Thyroid gland (tissue), 4 donors: ENCODE measurements at regions not wholly inside any gene's neighbourhood (a gene's known extent, or its start where the extent isn't known, plus 50 kb on each side); places are given as distances from the start of the nearest gene placed in this dataset.

Experiments
- DNase-seq, 2 donors: peaks; one replicate each; pipeline ENCODE4 v3.0.0-alpha.2; 2019
- H3K27ac ChIP-seq, 3 donors: fragments of 200-600 bp; sonication (generic); 1 replicate in 2 of 3; 2 replicates in 1 of 3; pipeline ENCODE4 v1.5.1; 2016 to 2019; ENCODE audit warnings: mild to moderate bottlenecking in 1 of 3, moderate library complexity in 1 of 3
- H3K27me3 ChIP-seq: fragments of 200-600 bp; sonication (generic); one replicate; pipeline ENCODE4 v1.5.1; 2019
- H3K36me3 ChIP-seq, 2 donors: fragments of 200-600 bp; sonication (generic); one replicate each; pipeline ENCODE4 v1.5.1; 2016 to 2019
- H3K4me1 ChIP-seq, 2 donors: fragments of 200-600 bp; sonication (generic); one replicate each; pipeline ENCODE4 v1.5.1; 2017 to 2019
- H3K4me3 ChIP-seq, 3 donors: fragments of 200-600 bp; sonication (generic); replicated peaks in 1 of 3; 1 replicate in 2 of 3; 2 replicates in 1 of 3; pipeline ENCODE4 v1.5.1; 2016; ENCODE audit warnings: mild to moderate bottlenecking in 1 of 3
- H3K9me3 ChIP-seq: fragments of 200-600 bp; sonication (generic); one replicate; pipeline ENCODE4 v1.5.1; 2017
- CTCF ChIP-seq, 6 experiments: fragments of 200-600 bp in 3 of 6; fragments of 450-650 bp in 3 of 6; sonication (generic) in 3 of 6; IDR thresholded peaks; one replicate each; pipeline ENCODE4 v1.5.1; 2016 to 2019; ENCODE audit warnings: antibody characterized with exemption in 6 of 6, mild to moderate bottlenecking in 2 of 6, inconsistent platforms in 1 of 6, moderate library complexity in 1 of 6
- POLR2A ChIP-seq, 2 donors: fragments of 450-650 bp; IDR thresholded peaks; one replicate each; pipeline ENCODE4 v1.6.1; 2017; ENCODE audit warnings: antibody characterized with exemption in 2 of 2, mild to moderate bottlenecking in 2 of 2, moderate library complexity in 1 of 2
- WGBS, 2 donors: methylation state at CpG; one replicate each; pipeline ENCODE4 v1.1.5; 2017; 5-methylcytosine and 5-hydroxymethylcytosine counted together
- intact Hi-C: fragments of 100-400 bp; cut with DNase I; formaldehyde crosslinking; loops from one replicate; pipeline ENCODE4 v1.15.1; 2023

DNA sequence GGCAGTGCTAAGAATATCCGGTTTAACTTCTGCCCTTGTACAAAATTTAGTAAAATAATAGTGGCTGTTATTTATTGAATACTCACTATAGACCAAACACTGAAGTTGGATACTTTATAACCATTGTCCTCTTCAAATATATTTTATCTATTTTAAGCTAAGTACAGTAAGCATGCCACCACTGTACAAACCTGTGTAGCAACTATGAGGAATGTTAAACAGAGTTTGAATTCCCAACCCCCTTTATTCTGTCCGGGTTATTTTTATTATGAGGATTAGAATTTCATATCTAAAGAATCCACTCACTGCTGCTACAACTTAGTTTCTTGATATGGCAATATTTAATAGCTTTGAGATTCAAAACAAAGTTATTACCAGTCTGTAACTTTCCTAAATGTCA lies 203.5 kb upstream of the RBMS3 start:
- H3K9me3 ChIP-seq, result no peaks in the 10 kb centered on the region
- intact Hi-C loops, result no loop called here

DNA sequence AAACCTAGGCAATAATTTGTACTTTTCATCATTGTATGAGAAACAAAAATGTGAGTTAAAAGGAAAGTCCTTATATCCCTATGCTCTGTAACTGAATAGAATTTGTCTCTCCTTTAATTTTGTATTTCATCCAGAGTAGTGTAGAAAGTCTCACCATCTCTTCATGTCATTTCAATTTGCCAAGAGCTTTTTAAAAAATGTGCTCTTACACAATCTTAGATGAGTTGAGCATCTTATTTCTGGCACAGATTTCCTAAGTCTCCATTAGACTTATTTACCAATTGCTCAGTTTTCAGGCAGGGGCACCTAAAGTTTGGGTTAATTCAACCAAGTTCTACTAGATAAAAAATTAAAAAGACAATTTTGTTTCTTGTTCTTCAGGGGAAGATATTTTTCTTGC lies 201.5 kb upstream of the RBMS3 start:
- Histone ChIP-seq H3K9me3 (no peaks in the 10 kb centered on the region), H3K36me3 (no peaks in the 10 kb centered on the region), H3K4me1 (no peaks in the 10 kb centered on the region), H3K4me3 (no peak overlapping the region), H3K27me3 (no peaks in the 10 kb centered on the region), H3K27ac (no peak overlapping the region)
- TF ChIP-seq CTCF (IDR thresholded peaks at IDR 0.05) (no peak), POLR2A (IDR thresholded peaks at IDR 0.05) (no peak)
- no peak for DNase-seq
- intact Hi-C loops, result no loop called here

More for the DNA sequence above, 203.5 kb upstream of the RBMS3 start:
- WGBS, 2 donors, result 92 to 94% methylated on average over 2 of the region's 2 CpGs
- Histone ChIP-seq H3K4me1 (no peaks in the 10 kb centered on the region), H3K4me3 (no peak overlapping the region), H3K36me3 (no peaks in the 10 kb centered on the region), H3K27ac (no peak overlapping the region), H3K27me3 (no peaks in the 10 kb centered on the region)
- DNase-seq, result no peak
- no peak for TF ChIP-seq POLR2A (IDR thresholded peaks at IDR 0.05)
- TF ChIP-seq CTCF (IDR thresholded peaks at IDR 0.05), result no peak

- intact Hi-C loops, result no loop called here
Measured at GRCh38 chr3:29080967-29081366, 199.9 kb upstream of the RBMS3 start.

GRCh38 chr3:29083081-29083480 lies 197.8 kb upstream of the RBMS3 start:
- Histone ChIP-seq H3K27ac (no peak overlapping the region), H3K4me3 (no peak overlapping the region), H3K27me3 (no peaks in the 10 kb centered on the region), H3K4me1 (no peaks in the 10 kb centered on the region), H3K9me3 (no peaks in the 10 kb centered on the region), H3K36me3 (no peaks in the 10 kb centered on the region)
- intact Hi-C loops, result no loop called here
- TF ChIP-seq POLR2A (IDR thresholded peaks at IDR 0.05), result no peak
- TF ChIP-seq CTCF (IDR thresholded peaks at IDR 0.05), result no peak
- no peak for DNase-seq
- 90 to 94% methylated on average over 2 of the region's 2 CpGs for WGBS, 2 donors

More at GRCh38 chr3:29080967-29081366, 199.9 kb upstream of the RBMS3 start:
- TF ChIP-seq CTCF (IDR thresholded peaks at IDR 0.05) (no peak), POLR2A (IDR thresholded peaks at IDR 0.05) (no peak)
- no peaks in the 10 kb centered on the region for H3K4me1 ChIP-seq
- no peak for DNase-seq
- no peak overlapping the region for H3K4me3 ChIP-seq
- H3K36me3 ChIP-seq, result no peaks in the 10 kb centered on the region
- H3K9me3 ChIP-seq, result no peaks in the 10 kb centered on the region
- H3K27me3 ChIP-seq, result no peaks in the 10 kb centered on the region
- no peak overlapping the region for H3K27ac ChIP-seq

DNA sequence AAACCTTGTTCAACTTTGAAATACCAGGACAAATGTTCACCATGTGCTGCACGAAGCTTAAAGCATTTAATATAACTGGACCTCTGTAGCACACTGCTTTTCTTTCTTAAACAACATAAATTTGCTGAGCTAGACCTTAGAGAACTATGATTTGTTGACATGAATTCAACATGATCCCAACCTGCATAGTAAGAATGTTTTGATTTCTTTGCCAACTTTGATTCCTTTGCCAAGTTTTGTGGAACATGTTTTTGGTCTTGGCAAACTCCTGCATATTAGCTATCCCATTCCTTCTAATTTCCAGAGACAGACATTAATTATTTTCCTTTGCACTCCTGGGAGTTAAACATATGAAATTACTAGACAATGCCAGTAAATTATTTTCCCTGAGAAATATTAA lies 197.2 kb upstream of the RBMS3 start:
- H3K9me3 ChIP-seq, result no peaks in the 10 kb centered on the region
- no peak overlapping the region for H3K27ac ChIP-seq
- intact Hi-C loops, result no loop called here
- H3K27me3 ChIP-seq, result no peaks in the 10 kb centered on the region
- DNase-seq, result no peak
- 18 to 60% methylated on average over 1 of the region's 1 CpG for WGBS, 2 donors
- H3K4me1 ChIP-seq, result no peaks in the 10 kb centered on the region
- TF ChIP-seq CTCF (IDR thresholded peaks at IDR 0.05) (no peak), POLR2A (IDR thresholded peaks at IDR 0.05) (no peak)
- H3K4me3 ChIP-seq, result no peak overlapping the region
- H3K36me3 ChIP-seq, result no peaks in the 10 kb centered on the region
